ENCODE measurements at regions not wholly inside any gene's neighbourhood (a gene's known extent, or its start where the extent isn't known, plus 50 kb on each side); places are given as distances from the start of the nearest gene placed in this dataset.
"Not testable (repeated sequence)": the region's sequence is repeated elsewhere in the genome, so short reads cannot be mapped to it uniquely, and the experiment has no call there.

- no peak for DNase-seq (ENCODE audit: low spot score)
Measured at GRCh38 chr5:167057665-167058064, 1233.8 kb upstream of the WWC1 start.

DNA sequence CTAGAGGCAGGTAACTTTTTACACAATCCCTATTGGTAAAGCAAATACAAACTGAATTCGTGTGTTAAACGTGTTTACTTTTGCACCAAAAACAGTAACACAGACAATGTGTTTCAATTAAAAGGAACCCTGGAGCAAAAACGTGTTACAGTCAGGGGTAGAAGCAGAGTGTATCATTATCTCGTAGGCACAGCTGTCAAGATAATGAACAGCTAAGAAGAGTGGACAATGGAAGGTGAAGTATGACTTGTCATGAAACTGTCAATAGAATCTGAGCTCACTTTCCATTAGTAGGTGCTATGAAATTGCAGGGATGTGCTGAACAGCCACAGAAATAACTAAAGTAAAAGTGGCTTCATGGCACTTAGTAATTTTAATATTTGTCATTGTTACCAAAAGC is 1229.8 kb upstream of the WWC1 start:
- DNase-seq (ENCODE audit: low spot score): no peak

- no peak for DNase-seq (ENCODE audit: low spot score)
Measured at GRCh38 chr5:167063116-167063515, 1228.3 kb upstream of the WWC1 start.

DNA sequence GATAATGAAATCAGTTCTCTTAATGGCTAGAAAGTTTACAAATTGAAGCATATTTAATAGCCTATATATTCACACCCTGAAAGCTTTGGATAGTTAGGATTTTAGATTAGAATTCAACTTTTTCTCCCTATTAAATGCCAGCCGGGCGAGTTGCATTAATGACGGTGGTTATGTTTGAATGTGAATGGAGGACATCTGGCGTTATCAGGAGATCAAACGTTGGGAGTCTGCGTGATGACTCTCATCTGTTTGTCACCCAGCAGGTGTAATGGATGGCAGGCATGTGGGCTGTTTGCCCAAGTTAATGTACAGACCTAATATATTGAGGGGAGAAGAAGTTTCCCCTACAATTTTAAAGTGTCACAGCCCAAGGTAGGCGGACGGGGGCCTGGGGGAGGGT is 1227.7 kb upstream of the WWC1 start:
- no peak for DNase-seq (ENCODE audit: low spot score)

DNA sequence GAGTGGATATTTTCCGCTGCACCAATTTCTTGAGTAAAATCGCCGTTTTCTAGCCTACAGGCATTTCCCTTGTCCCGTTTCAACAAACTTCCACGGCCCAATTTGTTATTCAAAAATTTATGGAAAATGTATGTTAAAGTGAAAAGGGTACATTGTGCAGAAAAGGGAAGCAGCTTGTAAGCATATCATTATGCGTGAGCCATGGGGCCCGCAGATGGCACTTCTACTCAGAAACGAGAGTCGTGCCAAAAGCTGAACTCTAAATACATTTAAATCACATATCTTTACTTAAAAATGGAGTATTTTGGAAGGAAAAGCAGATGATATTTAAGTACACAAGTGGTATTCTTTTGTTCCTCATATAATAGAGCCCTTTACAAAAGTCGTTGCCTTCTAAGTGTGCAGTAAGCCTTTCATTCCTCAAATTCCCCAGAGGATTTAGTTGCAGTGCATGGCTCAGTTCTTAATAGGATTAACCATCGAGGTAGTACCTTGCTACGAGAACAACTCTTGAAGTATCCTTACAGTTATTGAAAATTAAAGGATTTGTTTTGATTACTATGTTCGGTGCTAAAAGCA is 1227.2 kb upstream of the WWC1 start:
- no peak for DNase-seq (ENCODE audit: low spot score)

GRCh38 chr5:167065794-167066193 is 1225.7 kb upstream of the WWC1 start:
- no peak for DNase-seq (ENCODE audit: low spot score)

GRCh38 chr5:167071981-167072610 is 1219.3 kb upstream of the WWC1 start:
- DNase-seq (ENCODE audit: low spot score): no peak

GRCh38 chr5:167081561-167081960 is 1209.9 kb upstream of the WWC1 start:
- DNase-seq (ENCODE audit: low spot score): no peak

DNA sequence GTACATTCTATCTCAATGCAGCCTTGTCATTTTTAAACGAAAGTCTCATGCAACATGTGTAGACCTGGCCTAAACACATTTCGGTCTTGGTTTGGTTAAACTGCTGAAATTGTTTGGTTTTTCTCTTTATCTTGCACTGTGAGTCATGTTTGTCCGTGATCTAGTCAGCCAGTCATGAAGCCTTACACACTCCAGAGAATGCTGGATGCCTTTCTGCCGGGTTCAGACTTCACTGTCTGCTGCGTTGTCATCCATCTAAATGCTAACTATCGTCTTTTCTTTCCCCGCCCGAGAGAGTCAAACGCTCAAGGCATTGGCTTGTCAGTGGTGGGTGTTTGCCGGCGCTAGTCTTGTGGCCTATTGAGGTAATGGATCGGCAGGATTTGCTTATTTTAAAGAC is 1194.6 kb upstream of the WWC1 start:
- DNase-seq (ENCODE audit: low spot score): no peak

DNA sequence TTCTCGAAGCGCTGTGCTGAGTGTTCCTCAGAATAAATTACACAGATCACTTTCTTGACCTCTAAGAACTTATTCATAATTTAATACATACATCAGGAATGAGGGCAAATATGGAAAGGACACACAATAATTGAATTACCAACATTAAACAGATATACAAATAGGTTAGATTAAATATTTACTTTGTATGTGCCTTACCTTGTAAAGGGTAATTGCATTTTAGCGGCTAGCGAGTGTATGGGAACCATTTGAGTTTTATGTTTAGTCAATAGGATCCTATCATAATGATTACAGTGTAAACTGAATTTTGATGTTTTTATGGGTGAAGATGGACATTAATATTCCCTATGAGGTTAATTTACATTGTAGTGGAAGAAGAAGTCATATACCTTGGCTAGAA is 1187.1 kb upstream of the WWC1 start:
- no peak for DNase-seq (ENCODE audit: low spot score)

DNA sequence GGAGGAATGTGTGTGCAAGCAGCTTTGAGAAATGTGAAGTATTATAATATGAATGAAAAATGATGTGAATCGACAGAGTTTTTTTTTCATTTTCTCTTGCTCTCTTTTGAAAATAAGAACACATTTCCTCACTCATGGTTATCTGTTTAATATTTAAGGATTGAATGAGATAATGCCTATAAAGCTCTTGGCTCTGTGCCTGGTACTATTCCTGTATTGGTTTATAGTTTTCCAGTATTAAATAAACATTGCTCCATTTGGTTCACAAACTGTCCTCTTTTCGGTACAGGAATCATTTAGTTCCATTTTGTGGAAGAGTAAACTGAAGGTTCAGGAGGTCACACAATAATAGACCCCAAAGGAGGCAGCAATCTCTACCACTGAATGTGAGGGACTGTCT is 1185.5 kb upstream of the WWC1 start:
- no peak for DNase-seq (ENCODE audit: low spot score)

- DNase-seq (ENCODE audit: low spot score): no peak
Measured at GRCh38 chr5:167107684-167108083, 1183.8 kb upstream of the WWC1 start.

GRCh38 chr5:167108266-167108665 is 1183.2 kb upstream of the WWC1 start:
- DNase-seq (ENCODE audit: low spot score): not testable (repeated sequence)

DNA sequence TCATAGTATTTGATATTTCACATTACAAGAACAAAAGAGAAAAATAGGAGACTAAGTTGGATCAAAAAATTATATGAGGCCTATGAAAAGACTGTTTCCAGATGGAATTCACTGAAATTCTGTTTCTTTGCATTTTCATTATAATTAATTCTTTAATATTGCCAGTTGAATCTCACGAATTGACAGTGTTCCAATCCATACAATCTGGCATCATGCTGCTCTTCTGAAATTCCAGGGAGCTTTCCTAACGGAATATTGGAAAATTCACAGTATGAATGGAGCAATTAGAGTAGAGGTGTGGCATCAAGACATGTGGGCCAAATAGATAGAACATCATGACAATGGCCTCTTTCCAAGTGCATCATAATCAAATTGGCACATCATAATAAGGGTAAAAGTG is 1178.9 kb upstream of the WWC1 start:
- no peak for DNase-seq (ENCODE audit: low spot score)

GRCh38 chr5:167122267-167122666 is 1169.2 kb upstream of the WWC1 start:
- no peak for DNase-seq (ENCODE audit: low spot score)

DNA sequence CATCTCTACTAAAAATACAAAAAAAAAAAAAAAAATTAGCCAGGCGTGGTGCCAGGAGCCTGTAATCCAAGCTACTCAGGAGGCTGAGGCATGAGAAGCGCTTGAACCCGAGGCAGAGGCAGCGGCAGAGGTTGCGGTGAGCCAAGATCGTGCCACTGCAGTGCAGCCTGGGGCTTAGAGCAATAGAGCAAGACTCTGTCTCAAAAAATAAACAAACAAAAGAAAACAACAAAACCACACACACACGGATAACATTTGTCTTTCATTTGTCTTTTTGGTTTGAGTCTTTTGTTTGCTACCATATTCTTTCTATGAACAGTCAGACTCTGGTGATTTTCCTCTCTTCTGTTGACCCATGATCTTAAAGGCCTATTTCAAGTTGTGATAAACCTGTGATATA is 1168.3 kb upstream of the WWC1 start:
- DNase-seq (ENCODE audit: low spot score): no peak

DNA sequence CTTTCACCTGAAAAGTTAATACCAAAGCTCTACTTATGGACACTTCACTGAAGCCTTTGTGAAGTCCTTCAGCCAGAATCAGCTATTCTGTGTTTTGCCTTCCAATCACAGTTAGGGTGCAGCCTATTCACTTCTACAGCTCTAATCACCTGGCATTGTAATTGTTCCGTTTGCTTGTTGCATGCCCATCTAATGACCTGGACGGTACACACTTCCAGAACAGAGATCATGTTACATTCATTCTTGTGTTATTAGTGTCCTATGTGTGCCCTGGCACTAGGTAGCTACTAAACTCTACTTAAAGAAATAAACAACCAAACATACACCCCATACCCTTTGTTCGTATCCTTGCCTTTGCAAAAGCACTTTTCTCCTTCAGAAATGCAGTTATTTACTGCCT is 1162.9 kb upstream of the WWC1 start:
- no peak for DNase-seq (ENCODE audit: low spot score)

GRCh38 chr5:167140548-167141291 is 1150.7 kb upstream of the WWC1 start:
- no peak for DNase-seq (ENCODE audit: low spot score)

DNA sequence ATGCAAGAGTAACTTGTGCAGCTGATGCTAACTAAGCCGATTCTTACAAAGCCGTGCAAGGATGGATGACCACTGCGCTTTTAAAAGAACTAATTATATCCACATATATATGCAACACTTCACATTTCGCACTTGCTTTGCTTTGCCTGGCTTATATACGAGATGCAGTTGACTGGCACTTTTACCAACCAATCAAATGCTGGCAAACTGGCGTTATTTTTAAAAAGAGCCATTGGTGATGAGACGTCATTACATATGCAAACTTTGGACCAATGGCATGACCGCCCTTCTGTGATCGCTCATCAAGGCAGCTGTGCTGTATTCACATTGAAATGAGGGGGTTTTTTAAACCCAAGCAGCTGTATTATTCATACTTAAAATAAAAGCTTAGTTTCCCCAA is 1147.7 kb upstream of the WWC1 start:
- no peak for DNase-seq (ENCODE audit: low spot score)

GRCh38 chr5:167145841-167146240 is 1145.6 kb upstream of the WWC1 start:
- DNase-seq (ENCODE audit: low spot score): no peak

DNA sequence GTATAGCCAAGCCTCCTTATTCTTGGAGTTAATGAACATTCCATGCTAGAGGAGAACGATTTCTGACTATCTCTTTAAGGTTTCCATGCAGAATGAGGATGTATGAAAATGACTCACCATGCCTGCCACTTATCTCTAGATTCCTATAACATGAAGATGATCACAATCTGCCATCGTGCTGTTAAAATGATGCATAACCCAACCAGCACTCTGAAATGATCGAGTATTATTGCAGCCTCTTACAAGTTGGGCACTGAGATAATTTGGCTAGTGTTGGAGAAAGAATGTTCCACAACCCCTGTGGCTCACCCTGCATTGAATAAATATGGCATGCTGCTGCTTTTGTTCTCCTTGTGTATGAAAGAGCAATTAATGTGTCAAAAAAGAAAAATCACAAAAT is 1143.6 kb upstream of the WWC1 start:
- no peak for DNase-seq (ENCODE audit: low spot score)

- DNase-seq (ENCODE audit: low spot score): no peak
Measured at GRCh38 chr5:167150661-167151060, 1140.8 kb upstream of the WWC1 start.

- no peak for DNase-seq (ENCODE audit: low spot score)
Measured at GRCh38 chr5:167152561-167152960, 1138.9 kb upstream of the WWC1 start.

Measured in HuH-7.5 (cell line).